ENCODE measurements at regions not wholly inside any gene's neighbourhood (a gene's known extent, or its start where the extent isn't known, plus 50 kb on each side); places are given as distances from the start of the nearest gene placed in this dataset. TPM values are rescaled to one million over a fixed set of nuclear protein-coding genes. Genes with fewer than 3 reads are reported as not detected.

DNA sequence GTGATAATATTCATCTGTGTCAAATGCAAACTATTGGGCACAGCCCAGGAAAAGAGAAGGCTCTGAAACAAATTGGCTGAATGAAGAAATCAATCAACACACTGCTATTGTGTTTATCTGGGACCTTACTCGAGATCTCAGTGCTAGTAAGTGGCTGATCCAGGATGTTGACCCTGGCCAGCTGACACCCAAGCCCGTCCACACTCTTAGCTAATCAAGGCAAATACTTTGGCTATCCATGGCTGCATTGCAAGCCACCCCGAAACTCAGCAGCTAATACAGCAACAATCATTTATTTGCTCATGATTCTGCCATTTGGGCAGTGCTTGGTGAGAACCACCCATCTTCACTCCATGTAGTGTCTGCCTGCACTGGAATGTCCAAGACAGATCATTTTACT, 74.1 kb upstream of the UBE3A start:
- 77% methylated on average over 3 of the region's 3 CpGs for WGBS
- Histone ChIP-seq H3K4me1 (ENCODE audit: insufficient read depth) (no peaks in the 10 kb centered on the region), H3K36me3 (ENCODE audit: insufficient read depth) (no peaks in the 10 kb centered on the region), H3K27ac (ENCODE audit: low read depth) (no peak overlapping the region), H3K4me3 (ENCODE audit: low read depth, low read length) (no peak overlapping the region)
- DNase-seq (ENCODE audit: extremely low spot score) = no peak

DNA sequence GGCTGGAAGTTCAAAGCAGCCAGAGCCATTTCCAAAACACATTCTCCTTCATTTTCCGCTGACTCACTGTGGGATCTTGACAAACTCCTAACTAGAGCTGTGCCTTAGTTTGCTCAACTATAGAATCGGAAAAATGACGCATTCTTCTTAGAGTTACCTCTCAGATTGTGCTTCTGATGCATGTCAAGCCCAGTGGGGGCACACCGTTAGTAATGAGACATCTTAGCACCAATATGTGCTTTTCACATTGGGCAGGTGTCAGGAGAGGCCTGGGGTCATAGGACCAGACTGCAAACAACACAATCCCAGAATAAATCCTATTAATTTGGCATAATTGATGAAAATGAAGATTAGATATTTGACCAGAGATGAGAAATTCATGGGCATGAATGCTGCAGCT, 71.3 kb upstream of the UBE3A start:
- no peak for DNase-seq (ENCODE audit: extremely low spot score)
- 88% methylated on average over 4 of the region's 4 CpGs for WGBS

DNA sequence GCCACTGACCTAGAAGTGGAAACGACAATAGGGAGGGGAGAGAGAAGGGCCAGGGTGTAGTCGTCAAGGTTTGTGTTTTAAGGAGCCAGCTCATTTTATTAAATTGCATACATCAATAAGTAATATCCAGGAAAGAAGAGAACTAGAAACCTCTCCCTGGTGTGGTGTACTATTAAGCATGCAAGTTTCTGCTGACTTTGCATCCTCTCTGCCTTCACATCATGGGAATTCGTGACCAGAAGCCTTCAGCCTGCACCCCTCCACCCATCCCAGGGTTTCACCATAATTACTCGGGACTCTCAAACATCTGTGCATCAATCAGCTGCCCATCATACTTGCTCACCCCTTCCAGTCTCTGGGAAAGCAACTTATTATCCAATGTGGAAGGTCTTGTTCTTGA, 70.9 kb upstream of the UBE3A start:
- Histone ChIP-seq H3K4me3 (ENCODE audit: low read depth, low read length) (no peak overlapping the region), H3K36me3 (ENCODE audit: insufficient read depth) (no peaks in the 10 kb centered on the region), H3K27ac (ENCODE audit: low read depth) (no peak overlapping the region), H3K4me1 (ENCODE audit: insufficient read depth) (no peaks in the 10 kb centered on the region)
- 85% methylated on average over 4 of the region's 4 CpGs for WGBS
- no peak for DNase-seq (ENCODE audit: extremely low spot score)

More for the DNA sequence above, 71.3 kb upstream of the UBE3A start:
- H3K4me3 ChIP-seq (ENCODE audit: low read depth, low read length) = no peak overlapping the region
- no peak overlapping the region for H3K27ac ChIP-seq (ENCODE audit: low read depth)
- H3K4me1 ChIP-seq (ENCODE audit: insufficient read depth) = no peaks in the 10 kb centered on the region
- no peaks in the 10 kb centered on the region for H3K36me3 ChIP-seq (ENCODE audit: insufficient read depth)

- no peak for DNase-seq (ENCODE audit: extremely low spot score)
- H3K27ac ChIP-seq (ENCODE audit: low read depth) = no peak overlapping the region
- no peaks in the 10 kb centered on the region for H3K36me3 ChIP-seq (ENCODE audit: insufficient read depth)
- H3K4me1 ChIP-seq (ENCODE audit: insufficient read depth) = no peaks in the 10 kb centered on the region
- WGBS = 59% methylated on average over 3 of the region's 3 CpGs
- no peak overlapping the region for H3K4me3 ChIP-seq (ENCODE audit: low read depth, low read length)
Observed at GRCh38 chr15:25508369-25509002, 69.7 kb upstream of the UBE3A start.

- Histone ChIP-seq H3K36me3 (ENCODE audit: insufficient read depth) (no peaks in the 10 kb centered on the region), H3K4me3 (ENCODE audit: low read depth, low read length) (no peak overlapping the region), H3K4me1 (ENCODE audit: insufficient read depth) (no peaks in the 10 kb centered on the region), H3K27ac (ENCODE audit: low read depth) (no peak overlapping the region)
- 54% methylated on average over 6 of the region's 6 CpGs for WGBS
- DNase-seq (ENCODE audit: extremely low spot score) = no peak
Observed at GRCh38 chr15:25504307-25504706, 65.5 kb upstream of the UBE3A start.

DNA sequence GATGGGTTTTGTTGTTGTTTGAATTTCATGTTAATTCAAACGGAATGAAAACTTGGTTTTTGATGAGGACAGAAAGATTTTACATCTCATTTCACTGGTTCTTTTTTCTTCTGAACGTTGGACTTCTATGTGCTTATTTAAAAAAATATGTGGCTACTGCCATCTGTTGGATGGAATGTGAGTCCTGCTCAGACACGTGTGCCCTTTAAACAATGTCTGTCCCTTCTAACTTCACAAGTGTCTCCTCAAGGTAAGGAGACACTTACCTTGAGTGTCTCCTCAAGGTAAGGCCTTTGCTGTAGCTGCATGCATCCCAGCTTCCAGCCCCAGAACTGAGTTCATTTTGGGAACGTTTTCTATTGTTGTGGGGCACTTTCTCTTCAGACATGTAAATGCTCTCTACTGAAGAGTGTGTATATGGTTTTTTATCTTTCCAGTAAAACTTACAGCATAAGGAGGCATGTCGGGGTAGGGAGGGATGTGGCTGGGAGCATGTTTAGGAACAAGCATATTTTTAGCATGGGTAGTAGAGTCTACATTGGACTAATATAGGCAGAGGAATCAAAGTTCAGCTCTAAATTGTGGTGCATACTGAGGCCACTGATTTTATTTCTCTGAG, 63.1 kb upstream of the UBE3A start:
- no peaks in the 10 kb centered on the region for H3K36me3 ChIP-seq (ENCODE audit: insufficient read depth)
- no peaks in the 10 kb centered on the region for H3K4me1 ChIP-seq (ENCODE audit: insufficient read depth)
- no peak for DNase-seq (ENCODE audit: extremely low spot score)
- H3K4me3 ChIP-seq (ENCODE audit: low read depth, low read length) = no peak overlapping the region
- whole genome bisulfite sequencing = 26% methylated on average over 5 of the region's 5 CpGs
- no peak overlapping the region for H3K27ac ChIP-seq (ENCODE audit: low read depth)

DNA sequence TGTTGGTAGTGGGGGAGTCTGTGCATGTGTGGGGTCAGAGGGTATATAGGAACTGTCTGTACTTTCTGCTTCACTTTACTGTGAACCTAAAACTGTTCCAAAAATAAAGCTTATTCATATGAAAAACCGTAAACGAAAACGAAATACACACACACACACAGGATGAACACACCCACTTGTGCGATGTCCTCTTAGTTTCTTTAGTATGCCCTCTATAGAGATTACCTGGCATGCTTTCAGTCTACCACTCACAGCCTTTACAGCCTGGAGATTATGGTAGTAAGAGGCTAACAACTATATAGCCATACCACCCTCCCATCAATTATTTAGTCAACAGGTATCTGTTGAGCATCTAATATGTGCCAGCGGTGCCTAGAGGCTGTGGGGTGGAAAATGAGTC, 60.0 kb upstream of the UBE3A start:
- Histone ChIP-seq H3K36me3 (ENCODE audit: insufficient read depth) (no peaks in the 10 kb centered on the region), H3K4me3 (ENCODE audit: low read depth, low read length) (no peak overlapping the region), H3K27ac (ENCODE audit: low read depth) (no peak overlapping the region), H3K4me1 (ENCODE audit: insufficient read depth) (no peaks in the 10 kb centered on the region)
- DNase-seq (ENCODE audit: extremely low spot score) = no peak
- WGBS = 87% methylated on average over 5 of the region's 5 CpGs

DNA sequence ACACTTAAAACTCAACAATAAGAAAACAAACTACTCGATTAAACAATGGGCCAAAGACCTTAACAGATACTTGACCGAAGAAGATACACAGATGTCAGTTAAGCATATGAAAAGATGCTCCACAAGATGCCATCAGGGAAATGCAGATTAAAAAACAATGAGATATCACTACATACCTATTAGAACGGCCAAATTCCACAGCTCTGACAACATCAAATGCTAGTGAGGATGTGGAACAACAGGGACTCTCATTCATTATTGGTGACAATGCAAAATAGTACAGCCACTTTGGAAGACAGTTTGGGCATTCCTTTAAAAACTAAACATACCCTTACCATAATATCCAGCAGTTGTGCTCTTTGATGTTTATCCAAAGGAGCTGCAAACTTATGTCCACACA, 59.1 kb upstream of the UBE3A start:
- Histone ChIP-seq H3K27ac (ENCODE audit: low read depth) (no peak overlapping the region), H3K4me3 (ENCODE audit: low read depth, low read length) (no peak overlapping the region), H3K4me1 (ENCODE audit: insufficient read depth) (no peaks in the 10 kb centered on the region), H3K36me3 (ENCODE audit: insufficient read depth) (no peaks in the 10 kb centered on the region)
- WGBS = 79% methylated on average over 3 of the region's 3 CpGs
- DNase-seq (ENCODE audit: extremely low spot score) = no peak

DNA sequence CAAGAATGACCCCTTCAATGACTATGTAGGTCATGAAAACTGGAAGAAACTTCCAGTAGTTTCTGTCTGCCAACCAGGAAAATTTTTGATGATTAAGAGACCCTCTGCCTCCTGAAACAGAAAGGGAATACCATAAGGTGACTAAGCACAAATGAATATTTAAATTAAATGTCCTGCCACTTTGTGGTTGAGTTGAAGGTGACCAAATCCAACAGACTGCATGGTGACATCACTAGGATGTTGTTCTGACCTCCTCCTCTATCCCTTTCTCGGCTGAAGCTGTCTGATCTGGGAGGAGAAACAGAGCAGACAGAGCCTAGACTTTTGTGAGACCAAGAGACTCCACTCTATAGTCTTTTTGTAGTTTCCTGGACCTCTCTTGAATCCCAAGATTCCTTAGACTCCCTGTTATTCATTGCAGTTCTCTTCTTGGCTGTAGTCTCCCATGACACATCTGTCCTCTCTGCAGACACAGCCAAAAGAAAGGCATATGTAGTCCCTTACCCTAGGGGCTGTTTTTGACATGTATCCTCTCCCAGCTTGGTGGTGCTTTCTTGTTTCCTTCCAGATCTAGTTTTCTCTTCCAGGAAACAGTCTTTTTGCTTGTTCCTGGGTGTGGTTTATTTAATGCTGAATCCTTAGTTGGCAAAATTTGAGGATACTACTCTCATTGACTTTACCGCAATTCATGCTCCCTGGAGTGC, 55.2 kb upstream of the UBE3A start:
- Histone ChIP-seq H3K27ac (ENCODE audit: low read depth) (no peak overlapping the region), H3K4me3 (ENCODE audit: low read depth, low read length) (no peak overlapping the region), H3K4me1 (ENCODE audit: insufficient read depth) (no peaks in the 10 kb centered on the region), H3K36me3 (ENCODE audit: insufficient read depth) (no peaks in the 10 kb centered on the region)
- WGBS = 88% methylated on average over 2 of the region's 2 CpGs
- no peak for DNase-seq (ENCODE audit: extremely low spot score)

- no peaks in the 10 kb centered on the region for H3K4me1 ChIP-seq (ENCODE audit: insufficient read depth)
- no peak overlapping the region for H3K27ac ChIP-seq (ENCODE audit: low read depth)
- H3K4me3 ChIP-seq (ENCODE audit: low read depth, low read length) = no peak overlapping the region
- DNase-seq (ENCODE audit: extremely low spot score) = no peak
- no peaks in the 10 kb centered on the region for H3K36me3 ChIP-seq (ENCODE audit: insufficient read depth)
Observed at GRCh38 chr15:25492315-25492714, 53.5 kb upstream of the UBE3A start.

Small RNA genes in the stretch of these regions (small RNA-seq; reads per million reads assigned to genes)
- not detected for gene AC023449.1

Data from urinary bladder (tissue), 4 donors.